ENCODE measurements at regions not wholly inside any gene's neighbourhood (a gene's known extent, or its start where the extent isn't known, plus 50 kb on each side); places are given as distances from the start of the nearest gene placed in this dataset.

DNA sequence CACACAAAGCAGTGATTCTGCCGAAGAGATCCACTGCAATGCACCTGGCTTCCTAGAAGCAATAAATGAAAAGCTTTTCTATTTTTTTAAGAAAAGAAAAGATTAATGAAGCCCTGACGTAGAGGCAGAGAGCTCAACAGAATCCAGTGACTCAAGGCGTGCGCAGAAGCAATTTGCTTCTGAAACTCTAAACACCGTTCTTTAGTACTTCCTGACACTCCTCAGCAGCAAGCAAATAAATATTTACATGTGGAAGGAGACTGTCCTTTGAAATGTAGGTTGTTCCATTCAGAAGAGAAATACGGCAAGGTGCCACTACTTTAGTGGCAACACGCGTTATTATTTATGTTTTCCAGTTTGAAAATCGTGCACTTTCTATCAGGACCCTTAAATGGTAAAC is 126.2 kb upstream of the ZNF516 start:
- TF ChIP-seq, protein P1, sequence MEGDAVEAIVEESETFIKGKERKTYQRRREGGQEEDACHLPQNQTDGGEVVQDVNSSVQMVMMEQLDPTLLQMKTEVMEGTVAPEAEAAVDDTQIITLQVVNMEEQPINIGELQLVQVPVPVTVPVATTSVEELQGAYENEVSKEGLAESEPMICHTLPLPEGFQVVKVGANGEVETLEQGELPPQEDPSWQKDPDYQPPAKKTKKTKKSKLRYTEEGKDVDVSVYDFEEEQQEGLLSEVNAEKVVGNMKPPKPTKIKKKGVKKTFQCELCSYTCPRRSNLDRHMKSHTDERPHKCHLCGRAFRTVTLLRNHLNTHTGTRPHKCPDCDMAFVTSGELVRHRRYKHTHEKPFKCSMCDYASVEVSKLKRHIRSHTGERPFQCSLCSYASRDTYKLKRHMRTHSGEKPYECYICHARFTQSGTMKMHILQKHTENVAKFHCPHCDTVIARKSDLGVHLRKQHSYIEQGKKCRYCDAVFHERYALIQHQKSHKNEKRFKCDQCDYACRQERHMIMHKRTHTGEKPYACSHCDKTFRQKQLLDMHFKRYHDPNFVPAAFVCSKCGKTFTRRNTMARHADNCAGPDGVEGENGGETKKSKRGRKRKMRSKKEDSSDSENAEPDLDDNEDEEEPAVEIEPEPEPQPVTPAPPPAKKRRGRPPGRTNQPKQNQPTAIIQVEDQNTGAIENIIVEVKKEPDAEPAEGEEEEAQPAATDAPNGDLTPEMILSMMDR (IDR thresholded peaks at IDR 0.05; ENCODE audit: extremely low read depth in 1 of 2, insufficient read depth in 1 of 2, low read depth in 1 of 2, low read length in 2 of 2) = no peak
- TF ChIP-seq MAX (IDR thresholded peaks at IDR 0.05; ENCODE audit: insufficient read depth, insufficient read length) (no peak), POLR2AphosphoS5 (IDR thresholded peaks at IDR 0.05; ENCODE audit: insufficient read depth, low read depth, low read length) (no peak)
